Smooth muscle cell (in vitro differentiated cells): ENCODE measurements at regions not wholly inside any gene's neighbourhood (a gene's known extent, or its start where the extent isn't known, plus 50 kb on each side); places are given as distances from the start of the nearest gene placed in this dataset.

ENCODE experiments used
- DNase-seq: peaks from one replicate; lab custom pipeline; 2025; ENCODE audit not compliant: unreplicated experiment; lab: John Stamatoyannopoulos, UW
- H2AFZ ChIP-seq: fragments of 200-600 bp; sonication (generic); 2 replicates; pipeline ENCODE4 v1.6.0; 2016; ENCODE audit warnings: antibody characterized with exemption, low read depth, mild to moderate bottlenecking
- H3F3A ChIP-seq: fragments of 200-600 bp; sonication (generic); 2 replicates; pipeline ENCODE4 v1.6.0; 2017; ENCODE audit warnings: antibody characterized with exemption, low read depth
- H3K27ac ChIP-seq: fragments of 200-600 bp; sonication (generic); 2 replicates; pipeline ENCODE4 v1.5.1; 2016; ENCODE audit warnings: low read depth, mild to moderate bottlenecking
- H3K27me3 ChIP-seq: fragments of 200-600 bp; sonication (generic); 2 replicates; pipeline ENCODE4 v1.6.1; 2016; ENCODE audit warnings: low read depth, mild to moderate bottlenecking
- H3K36me3 ChIP-seq: fragments of 200-600 bp; sonication (generic); 2 replicates; pipeline ENCODE4 v1.5.1; 2016; ENCODE audit warnings: low read depth
- H3K4me1 ChIP-seq: fragments of 200-600 bp; sonication (generic); 2 replicates; pipeline ENCODE4 v1.5.1; 2016; ENCODE audit warnings: low read depth
- H3K4me2 ChIP-seq: fragments of 200-600 bp; sonication (generic); 2 replicates; pipeline ENCODE4 v1.6.0; 2016; ENCODE audit warnings: mild to moderate bottlenecking
- H3K4me3 ChIP-seq: fragments of 200-600 bp; sonication (generic); 2 replicates; pipeline ENCODE4 v1.5.1; 2016; ENCODE audit warnings: mild to moderate bottlenecking
- H3K79me2 ChIP-seq: fragments of 200-600 bp; sonication (generic); 2 replicates; pipeline ENCODE4 v1.6.0; 2016; ENCODE audit warnings: low read depth, mild to moderate bottlenecking
- H3K9ac ChIP-seq: fragments of 200-600 bp; sonication (generic); 2 replicates; pipeline ENCODE4 v1.6.0; 2016; ENCODE audit warnings: low read depth
- H3K9me3 ChIP-seq: fragments of 200-600 bp; sonication (generic); replicated peaks from 2 replicates; pipeline ENCODE4 v1.5.1; 2016; ENCODE audit warnings: low read depth
- H4K20me1 ChIP-seq: fragments of 200-600 bp; sonication (generic); 2 replicates; pipeline ENCODE4 v1.6.0; 2016; ENCODE audit warnings: low read depth
- CTCF ChIP-seq: fragments of 200-600 bp; sonication (generic); IDR thresholded peaks from 2 replicates; pipeline ENCODE4 v1.5.1; 2017; ENCODE audit warnings: borderline replicate concordance, mild to moderate bottlenecking, antibody characterized with exemption; ENCODE audit not compliant: insufficient read depth, poor library complexity, severe bottlenecking
- WGBS: methylation state at CpG from one replicate; pipeline ENCODE4 v1.1.7; 2016; ENCODE audit warnings: low lambda C conversion rate; 5-methylcytosine and 5-hydroxymethylcytosine counted together

- Histone ChIP-seq H3K27ac (no peak overlapping the region), H4K20me1 (no peaks in the 10 kb centered on the region), H2AFZ (no peak overlapping the region), H3K9ac (no peak overlapping the region), H3K79me2 (no peaks in the 10 kb centered on the region), H3K4me1 (peaks cover 14% of the 10 kb centered on the region), H3K9me3 (no peaks in the 10 kb centered on the region), H3F3A (peaks cover 9% of the 10 kb centered on the region), H3K27me3 (no peaks in the 10 kb centered on the region), H3K36me3 (no peaks in the 10 kb centered on the region), H3K4me2 (peak overlapping the region; percentile 39), H3K4me3 (no peak overlapping the region)
- no peak for DNase-seq
- TF ChIP-seq CTCF, result no peak
- WGBS, result 69% methylated on average over 7 of the region's 7 CpGs
These were observed 325.3 kb upstream of the TFPI start for GRCh38 chr2:187879491-187879890.

- H3K4me2 ChIP-seq, result no peak overlapping the region
- no peaks in the 10 kb centered on the region for H3K36me3 ChIP-seq
- H3K4me3 ChIP-seq, result no peak overlapping the region
- H3K9ac ChIP-seq, result no peak overlapping the region
- peaks cover 14% of the 10 kb centered on the region for H3K4me1 ChIP-seq
- no peak overlapping the region for H2AFZ ChIP-seq
- no peaks in the 10 kb centered on the region for H3K9me3 ChIP-seq
- WGBS, result 89% methylated on average over 1 of the region's 1 CpG
- no peak for TF ChIP-seq CTCF
- H4K20me1 ChIP-seq, result no peaks in the 10 kb centered on the region
- H3K79me2 ChIP-seq, result no peaks in the 10 kb centered on the region
- H3F3A ChIP-seq, result no peaks in the 10 kb centered on the region
- no peak for DNase-seq
- no peaks in the 10 kb centered on the region for H3K27me3 ChIP-seq
- H3K27ac ChIP-seq, result no peak overlapping the region
These were observed 329.8 kb upstream of the TFPI start for GRCh38 chr2:187884003-187884402.

GRCh38 chr2:187890690-187891089 lies 336.5 kb upstream of the TFPI start:
- no peaks in the 10 kb centered on the region for H3F3A ChIP-seq
- no peak for DNase-seq
- H3K27ac ChIP-seq, result no peak overlapping the region
- no peaks in the 10 kb centered on the region for H3K79me2 ChIP-seq
- TF ChIP-seq CTCF, result no peak
- no peaks in the 10 kb centered on the region for H4K20me1 ChIP-seq
- H3K9ac ChIP-seq, result no peak overlapping the region
- no peak overlapping the region for H3K4me3 ChIP-seq
- no peak overlapping the region for H2AFZ ChIP-seq
- H3K4me2 ChIP-seq, result no peak overlapping the region
- H3K9me3 ChIP-seq, result no peaks in the 10 kb centered on the region
- H3K4me1 ChIP-seq, result no peaks in the 10 kb centered on the region
- no peaks in the 10 kb centered on the region for H3K27me3 ChIP-seq
- no peaks in the 10 kb centered on the region for H3K36me3 ChIP-seq
- 75% methylated on average over 2 of the region's 2 CpGs for WGBS

DNA sequence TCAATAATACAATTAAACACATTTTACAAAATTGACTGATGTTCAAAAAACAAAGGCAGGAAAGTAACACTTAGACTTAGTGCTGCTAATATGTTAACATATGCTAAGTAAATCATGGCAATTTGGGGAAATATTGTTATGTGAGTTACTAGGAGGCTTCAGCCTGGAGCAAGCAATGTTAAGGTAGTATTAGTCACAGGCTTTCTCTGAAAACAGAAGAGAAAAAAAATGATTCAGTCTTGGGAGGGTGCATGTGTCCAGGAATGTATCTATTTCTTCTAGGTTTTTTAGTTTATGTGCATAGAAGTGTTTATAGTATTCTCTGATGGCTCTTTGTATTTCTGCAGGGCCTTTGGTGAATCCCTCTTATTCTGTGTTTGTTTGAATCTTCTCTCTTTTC lies 345.8 kb upstream of the TFPI start:
- DNase-seq, result no peak
- H3F3A ChIP-seq, result no peaks in the 10 kb centered on the region
- no peak for TF ChIP-seq CTCF

More for the DNA sequence above, 345.8 kb upstream of the TFPI start:
- no peaks in the 10 kb centered on the region for H3K36me3 ChIP-seq
- H3K27ac ChIP-seq, result no peak overlapping the region
- H2AFZ ChIP-seq, result no peak overlapping the region
- no peaks in the 10 kb centered on the region for H3K9me3 ChIP-seq
- H3K4me1 ChIP-seq, result no peaks in the 10 kb centered on the region
- H3K27me3 ChIP-seq, result no peaks in the 10 kb centered on the region
- no peak overlapping the region for H3K4me2 ChIP-seq
- H4K20me1 ChIP-seq, result no peaks in the 10 kb centered on the region
- no peak overlapping the region for H3K9ac ChIP-seq
- no peaks in the 10 kb centered on the region for H3K79me2 ChIP-seq
- no peak overlapping the region for H3K4me3 ChIP-seq
